ENCODE measurements at regions not wholly inside any gene's neighbourhood (a gene's known extent, or its start where the extent isn't known, plus 50 kb on each side); places are given as distances from the start of the nearest gene placed in this dataset.

DNA sequence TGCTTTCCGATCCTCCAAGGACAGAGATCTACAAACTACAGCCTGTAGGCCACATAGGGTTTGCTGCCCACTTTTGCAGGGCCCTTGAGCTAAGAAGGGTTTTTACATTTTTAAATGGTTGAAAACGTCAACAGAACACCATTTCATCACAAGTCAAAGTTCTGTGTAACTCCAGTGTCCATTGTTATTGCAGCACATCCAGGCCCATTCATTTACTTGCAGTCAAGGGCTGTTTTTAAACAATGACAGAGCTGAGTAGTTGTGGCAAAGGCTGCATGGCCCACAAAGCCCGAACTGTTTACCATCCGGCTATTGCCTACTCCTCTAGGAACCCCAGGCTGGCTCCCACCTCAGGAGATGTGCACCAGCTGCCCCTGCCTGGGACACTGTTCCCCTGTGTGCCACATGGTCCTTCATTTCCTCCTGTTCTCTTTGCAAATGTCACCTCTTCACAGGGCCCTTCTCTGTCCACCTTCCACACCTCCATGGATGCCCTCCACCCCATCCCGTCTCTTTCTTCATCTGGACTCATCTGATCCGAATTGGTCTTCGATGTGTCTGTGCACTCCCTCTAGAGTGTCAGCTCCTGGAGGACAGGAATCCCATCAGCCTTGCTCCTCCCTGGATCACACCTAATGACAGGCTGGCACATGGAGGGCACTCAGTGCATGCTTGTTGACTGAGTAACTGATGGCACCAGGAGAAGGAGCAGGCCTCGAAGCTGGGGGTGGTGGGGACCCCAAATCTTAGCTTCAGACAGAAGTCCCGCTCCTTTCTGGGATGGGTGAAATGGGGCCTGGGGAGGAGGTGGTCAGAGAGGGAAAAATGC, 69.5 kb upstream of the IQSEC1 start:
- ATAC-seq (no peak), DNase-seq (no peak)

DNA sequence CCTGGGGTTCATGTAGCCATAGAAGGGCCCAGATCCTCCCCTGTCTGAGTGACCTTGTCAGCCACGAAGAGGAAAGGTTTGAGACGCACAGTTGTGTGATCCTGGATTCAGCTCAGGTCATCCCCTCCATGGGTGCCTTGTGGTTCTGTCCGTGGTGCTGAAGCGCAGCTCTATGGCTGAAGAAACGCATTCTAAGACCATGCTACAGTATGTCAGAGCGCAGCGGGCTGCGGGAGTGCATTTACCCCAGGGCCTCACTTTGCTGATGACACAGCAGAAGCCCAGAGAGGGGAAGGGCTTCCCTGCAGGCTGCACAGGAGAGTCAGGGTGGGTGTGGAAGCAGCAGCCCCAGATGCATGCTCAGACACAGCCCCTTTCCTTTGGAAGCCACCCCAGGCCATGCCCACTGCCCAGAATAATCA, 68.8 kb upstream of the IQSEC1 start:
- TF ChIP-seq, protein P1, sequence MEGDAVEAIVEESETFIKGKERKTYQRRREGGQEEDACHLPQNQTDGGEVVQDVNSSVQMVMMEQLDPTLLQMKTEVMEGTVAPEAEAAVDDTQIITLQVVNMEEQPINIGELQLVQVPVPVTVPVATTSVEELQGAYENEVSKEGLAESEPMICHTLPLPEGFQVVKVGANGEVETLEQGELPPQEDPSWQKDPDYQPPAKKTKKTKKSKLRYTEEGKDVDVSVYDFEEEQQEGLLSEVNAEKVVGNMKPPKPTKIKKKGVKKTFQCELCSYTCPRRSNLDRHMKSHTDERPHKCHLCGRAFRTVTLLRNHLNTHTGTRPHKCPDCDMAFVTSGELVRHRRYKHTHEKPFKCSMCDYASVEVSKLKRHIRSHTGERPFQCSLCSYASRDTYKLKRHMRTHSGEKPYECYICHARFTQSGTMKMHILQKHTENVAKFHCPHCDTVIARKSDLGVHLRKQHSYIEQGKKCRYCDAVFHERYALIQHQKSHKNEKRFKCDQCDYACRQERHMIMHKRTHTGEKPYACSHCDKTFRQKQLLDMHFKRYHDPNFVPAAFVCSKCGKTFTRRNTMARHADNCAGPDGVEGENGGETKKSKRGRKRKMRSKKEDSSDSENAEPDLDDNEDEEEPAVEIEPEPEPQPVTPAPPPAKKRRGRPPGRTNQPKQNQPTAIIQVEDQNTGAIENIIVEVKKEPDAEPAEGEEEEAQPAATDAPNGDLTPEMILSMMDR (IDR thresholded peaks at IDR 0.05), result no peak
- TF ChIP-seq POLR2A (IDR thresholded peaks at IDR 0.05), result no peak
- no peaks in the 10 kb centered on the region for H3K9me3 ChIP-seq
- no peaks in the 10 kb centered on the region for H3K4me1 ChIP-seq
- no peak overlapping the region for H3K4me3 ChIP-seq
- ATAC-seq (peak; percentile 15 to 62 (median 58)), DNase-seq (peak in 1 of 5 donors; percentile 45)
- no peaks in the 10 kb centered on the region for H3K36me3 ChIP-seq
- WGBS, 4 donors, result 8 to 25% (median 19%) methylated on average over 8 of the region's 8 CpGs
- no peaks in the 10 kb centered on the region for H3K27me3 ChIP-seq
- H3K27ac ChIP-seq, result no peak overlapping the region
- intact Hi-C loops (cut with DNase I), result no loop called here

More for the DNA sequence above, 69.5 kb upstream of the IQSEC1 start:
- 75 to 81% (median 77%) methylated on average over 9 of the region's 9 CpGs for WGBS, 4 donors
- H3K4me1 ChIP-seq, result no peaks in the 10 kb centered on the region
- no peak overlapping the region for H3K27ac ChIP-seq
- H3K4me3 ChIP-seq, result no peak overlapping the region
- peaks cover 0 to 4% (median 0%) of the 10 kb centered on the region in 12 donors for H3K9me3 ChIP-seq
- H3K36me3 ChIP-seq, result no peaks in the 10 kb centered on the region
- TF ChIP-seq, protein P1 (IDR thresholded peaks at IDR 0.05), result no peak
- TF ChIP-seq POLR2A (IDR thresholded peaks at IDR 0.05), result no peak
- H3K27me3 ChIP-seq, result no peaks in the 10 kb centered on the region
- intact Hi-C loops (cut with DNase I), result no loop called here

DNA sequence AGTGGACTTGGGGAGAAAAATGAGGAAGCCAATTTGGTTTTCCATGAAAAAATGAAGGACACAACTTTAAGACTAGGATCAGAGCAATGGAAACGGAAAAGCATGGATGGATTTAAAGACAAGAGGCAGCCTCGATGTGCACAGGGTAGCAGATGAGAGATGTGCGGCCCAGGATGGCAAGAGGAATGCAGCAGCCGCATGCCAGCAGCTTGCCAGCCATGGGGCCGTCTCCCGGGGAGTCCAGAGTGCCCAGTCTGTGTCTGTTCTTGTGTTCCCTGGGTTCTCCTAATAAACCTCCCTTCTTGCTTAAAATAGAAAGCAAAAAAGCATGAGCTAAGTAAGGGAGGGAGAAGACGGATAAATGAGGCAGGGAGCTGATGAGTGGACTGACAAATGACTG, 68.0 kb upstream of the IQSEC1 start:
- ATAC-seq (no peak), DNase-seq (no peak)
- H3K36me3 ChIP-seq, result no peaks in the 10 kb centered on the region
- H3K4me1 ChIP-seq, result no peaks in the 10 kb centered on the region
- TF ChIP-seq, protein P1 (IDR thresholded peaks at IDR 0.05), result no peak
- TF ChIP-seq POLR2A (IDR thresholded peaks at IDR 0.05), result no peak
- WGBS, 4 donors, result 86 to 90% (median 87%) methylated on average over 7 of the region's 7 CpGs
- no peak overlapping the region for H3K4me3 ChIP-seq
- intact Hi-C loops (cut with DNase I), result no loop called here
- no peaks in the 10 kb centered on the region for H3K27me3 ChIP-seq
- H3K9me3 ChIP-seq, result no peaks in the 10 kb centered on the region
- no peak overlapping the region for H3K27ac ChIP-seq

DNA sequence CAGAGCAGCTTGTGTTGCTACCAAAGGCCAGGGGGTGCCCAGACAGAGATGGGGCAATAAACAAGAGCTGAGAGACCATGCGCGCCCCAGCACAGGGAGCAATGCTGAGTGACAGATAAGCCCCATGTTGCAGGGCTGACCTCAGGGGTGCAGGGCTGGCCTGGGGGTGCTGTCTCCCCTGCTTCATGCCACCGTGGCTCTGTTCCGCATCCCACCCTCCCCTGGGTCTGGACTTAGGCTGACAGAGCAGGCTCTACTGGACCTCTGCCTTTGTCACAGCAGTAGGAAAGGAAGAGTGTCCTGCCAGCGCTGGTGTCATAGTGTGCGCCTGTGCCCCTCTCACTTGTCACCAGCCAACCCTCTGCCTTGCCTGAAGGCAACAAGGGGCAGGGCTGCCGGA, 67.4 kb upstream of the IQSEC1 start:
- 94 to 100% (median 96%) methylated on average over 4 to 7 of the region's 7 CpGs for WGBS, 4 donors
- no peak for DNase-seq

More for the DNA sequence above, 67.4 kb upstream of the IQSEC1 start:
- intact Hi-C loops (cut with DNase I), result no loop called here
- no peaks in the 10 kb centered on the region for H3K4me1 ChIP-seq
- no peak overlapping the region for H3K4me3 ChIP-seq
- TF ChIP-seq POLR2A (IDR thresholded peaks at IDR 0.05), result no peak
- TF ChIP-seq, protein P1 (IDR thresholded peaks at IDR 0.05), result no peak
- no peak for ATAC-seq
- H3K36me3 ChIP-seq, result no peaks in the 10 kb centered on the region
- no peaks in the 10 kb centered on the region for H3K27me3 ChIP-seq
- H3K27ac ChIP-seq, result no peak overlapping the region
- no peaks in the 10 kb centered on the region for H3K9me3 ChIP-seq
